H1 (cell line): ENCODE measurements at regions not wholly inside any gene's neighbourhood (a gene's known extent, or its start where the extent isn't known, plus 50 kb on each side); places are given as distances from the start of the nearest gene placed in this dataset.

Experiments used
- CTCF ChIA-PET: fragments of 300-600 bp; sonication (Branson Sonifier 250); formaldehyde crosslinking; loops from one replicate; lab custom pipeline; 2021; ENCODE audit not compliant: partially characterized antibody; lab: Charles Lee
- POLR2A ChIA-PET: fragments of 300-600 bp; sonication (Branson Sonifier 250); formaldehyde crosslinking; loops from one replicate; lab custom pipeline; 2021; ENCODE audit warnings: inconsistent platforms; ENCODE audit not compliant: partially characterized antibody; lab: Charles Lee
- DNase-seq, 2 experiments: peaks; one replicate each; pipeline versions ENCODE4 v3.0.0 to v3.0.0-alpha.2; 2010 to 2022; ENCODE audit warnings: low spot score in 2 of 2, low read depth in 1 of 2, mixed read lengths in 1 of 2
- FAIRE-seq: peaks from 2 replicates; lab custom pipeline; 2011; peaks lifted over from hg19 to GRCh38; lab: Jason Lieb, UNC
- H2AFZ ChIP-seq: 2 replicates; pipeline ENCODE4 v1.8.1; 2012; ENCODE audit warnings: low read length, inconsistent platforms
- H2AK5ac ChIP-seq: 2 replicates; pipeline ENCODE4 v1.6.1; 2013; ENCODE audit warnings: low read depth, low read length
- H2BK120ac ChIP-seq: replicated peaks from 2 replicates; pipeline ENCODE3; 2013; ENCODE audit warnings: low read depth, low read length, inconsistent platforms
- H2BK12ac ChIP-seq: 2 replicates; pipeline ENCODE4 v1.6.1; 2013; ENCODE audit warnings: low read depth, low read length
- H2BK15ac ChIP-seq: 2 replicates; pipeline ENCODE4 v1.6.1; 2013; ENCODE audit warnings: low read length
- H2BK20ac ChIP-seq: 2 replicates; pipeline ENCODE4 v1.6.1; 2013; ENCODE audit warnings: low read length
- H2BK5ac ChIP-seq: 2 replicates; pipeline ENCODE4 v1.6.1; 2013; ENCODE audit warnings: low read depth, low read length
- H3K14ac ChIP-seq: 2 replicates; pipeline ENCODE4 v1.6.1; 2013; ENCODE audit warnings: inconsistent platforms; ENCODE audit not compliant: insufficient read length
- H3K18ac ChIP-seq: 2 replicates; pipeline ENCODE4 v1.6.1; 2013; ENCODE audit warnings: low read length; ENCODE audit errors: extremely low read depth
- H3K23ac ChIP-seq: 2 replicates; pipeline ENCODE4 v1.6.1; 2013; ENCODE audit warnings: inconsistent platforms; ENCODE audit not compliant: insufficient read length
- H3K23me2 ChIP-seq: 2 replicates; pipeline ENCODE4 v1.6.1; 2013; ENCODE audit warnings: low read depth, low read length
- H3K27ac ChIP-seq: 2 replicates; pipeline ENCODE4 v1.6.1; 2011; ENCODE audit warnings: low read depth, low read length, inconsistent platforms
- H3K27me3 ChIP-seq, 4 experiments: replicated peaks in 1 of 4; 1 replicate in 1 of 4; 2 replicates in 3 of 4; pipeline versions ENCODE4 v1.6.1 to v1.8.1; 2011 to 2013; ENCODE audit warnings: low read length in 3 of 4, mild to moderate bottlenecking in 3 of 4, inconsistent platforms in 2 of 4, mixed read lengths in 2 of 4, moderate library complexity in 1 of 4; ENCODE audit not compliant: control insufficient read depth in 3 of 4, insufficient read depth in 3 of 4; ENCODE audit errors: extremely low read depth in 1 of 4
- H3K36me3 ChIP-seq, 4 experiments: 2 replicates each; pipeline versions ENCODE4 v1.6.1 to v1.8.1; 2011 to 2013; ENCODE audit warnings: mild to moderate bottlenecking in 4 of 4, low read length in 3 of 4, moderate library complexity in 2 of 4, control low read depth in 1 of 4, inconsistent platforms in 1 of 4; ENCODE audit not compliant: insufficient read depth in 4 of 4, control insufficient read depth in 2 of 4
- H3K4ac ChIP-seq: replicated peaks from 2 replicates; pipeline ENCODE3; 2013; ENCODE audit warnings: low read length, low read depth, mixed read lengths, inconsistent platforms; ENCODE audit not compliant: insufficient read length
- H3K4me1 ChIP-seq, 4 experiments: replicated peaks in 1 of 4; 1 replicate in 1 of 4; 2 replicates in 3 of 4; pipeline versions ENCODE4 v1.6.1 to v1.8.1; 2011 to 2013; ENCODE audit warnings: low read length in 3 of 4, inconsistent platforms in 2 of 4, mixed read lengths in 1 of 4; ENCODE audit not compliant: insufficient read depth in 4 of 4, control insufficient read depth in 3 of 4
- H3K4me2 ChIP-seq, 2 experiments: 2 replicates each; pipeline versions ENCODE4 v1.6.1 to v1.8.1; 2011 to 2013; ENCODE audit warnings: low read depth in 2 of 2, low read length in 2 of 2, control low read depth in 1 of 2, inconsistent platforms in 1 of 2, mild to moderate bottlenecking in 1 of 2; ENCODE audit not compliant: insufficient read depth in 1 of 2
- H3K4me3 ChIP-seq, 4 experiments: fragments of 200-600, 300-600 bp in 1 of 4; sonication (generic), shearing (Covaris generic), sonication (Bioruptor Twin) in 1 of 4; 2 replicates each; pipeline versions ENCODE4 v1.5.1 to v1.8.1; 2011 to 2016; ENCODE audit warnings: low read length in 4 of 4, low read depth in 3 of 4, control low read depth in 2 of 4, inconsistent platforms in 2 of 4, mild to moderate bottlenecking in 2 of 4, mixed read lengths in 1 of 4, moderate library complexity in 1 of 4; ENCODE audit not compliant: insufficient read depth in 2 of 4; ENCODE audit errors: extremely low read depth in 1 of 4
- H3K56ac ChIP-seq: replicated peaks from 2 replicates; pipeline ENCODE3; 2013; ENCODE audit warnings: low read depth, mild to moderate bottlenecking, mixed read lengths, low read length, inconsistent platforms; ENCODE audit not compliant: insufficient read length
- H3K79me1 ChIP-seq: 2 replicates; pipeline ENCODE4 v1.6.1; 2013; ENCODE audit warnings: low read depth, low read length, control low read depth
- H3K79me2 ChIP-seq, 2 experiments: 2 replicates each; pipeline versions ENCODE4 v1.6.1 to v1.8.1; 2012 to 2013; ENCODE audit warnings: low read length in 2 of 2, mild to moderate bottlenecking in 2 of 2, inconsistent platforms in 1 of 2; ENCODE audit not compliant: insufficient read depth in 2 of 2, control insufficient read depth in 1 of 2
- H3K9ac ChIP-seq, 4 experiments: replicated peaks in 1 of 4; 1 replicate in 1 of 4; 2 replicates in 3 of 4; pipeline versions ENCODE4 v1.6.1 to v1.8.1; 2011 to 2013; ENCODE audit warnings: low read depth in 3 of 4, low read length in 3 of 4, control low read depth in 2 of 4, mild to moderate bottlenecking in 2 of 4, moderate library complexity in 2 of 4, inconsistent platforms in 1 of 4; ENCODE audit errors: extremely low read depth in 1 of 4
- H3K9me3 ChIP-seq, 2 experiments: 2 replicates each; pipeline versions ENCODE4 v1.6.1 to v1.8.1; 2012 to 2013; ENCODE audit warnings: mild to moderate bottlenecking in 2 of 2, moderate library complexity in 2 of 2, control low read depth in 1 of 2, inconsistent platforms in 1 of 2, low read depth in 1 of 2, low read length in 1 of 2, mixed read lengths in 1 of 2; ENCODE audit not compliant: insufficient read depth in 2 of 2
- H4K20me1 ChIP-seq, 2 experiments: replicated peaks in 1 of 2; 2 replicates each; pipeline versions ENCODE3 to v1.8.1; 2011 to 2013; ENCODE audit warnings: inconsistent platforms in 2 of 2, low read length in 2 of 2, mild to moderate bottlenecking in 1 of 2; ENCODE audit not compliant: insufficient read depth in 2 of 2, control insufficient read depth in 1 of 2
- H4K5ac ChIP-seq: 2 replicates; pipeline ENCODE4 v1.6.1; 2013; ENCODE audit warnings: low read length, low read depth, mixed read lengths, inconsistent platforms; ENCODE audit not compliant: insufficient read length
- H4K8ac ChIP-seq: 2 replicates; pipeline ENCODE4 v1.8.0; 2013; ENCODE audit warnings: mild to moderate bottlenecking, moderate library complexity, low read length, inconsistent platforms; ENCODE audit not compliant: insufficient read depth; ENCODE audit errors: extremely low read depth
- H4K91ac ChIP-seq: replicated peaks from 2 replicates; pipeline ENCODE3; 2013; ENCODE audit warnings: low read length, mixed read lengths, inconsistent platforms; ENCODE audit not compliant: insufficient read length
- BRCA1 ChIP-seq: IDR thresholded peaks from 2 replicates; pipeline ENCODE4 v1.6.1; 2012; ENCODE audit warnings: low read depth, low read length, improper control_type of control experiment
- EP300 ChIP-seq, 2 experiments: IDR thresholded peaks; 1 replicate in 1 of 2; 2 replicates in 1 of 2; pipeline ENCODE4 v1.6.1; 2011 to 2012; ENCODE audit warnings: low read depth in 2 of 2, low read length in 2 of 2, mild to moderate bottlenecking in 2 of 2, borderline replicate concordance in 1 of 2, inconsistent platforms in 1 of 2, moderate library complexity in 1 of 2
- HDAC2 ChIP-seq, 2 experiments: fragments of 300-600 bp in 1 of 2; sonication (generic) in 1 of 2; IDR thresholded peaks; 2 replicates each; pipeline ENCODE4 v1.6.1; 2011 to 2012; ENCODE audit warnings: low read depth in 2 of 2, low read length in 2 of 2, mild to moderate bottlenecking in 2 of 2, moderate library complexity in 2 of 2, borderline replicate concordance in 1 of 2, inconsistent platforms in 1 of 2
- MAX ChIP-seq: IDR thresholded peaks from 2 replicates; pipeline ENCODE4 v1.6.1; 2012; ENCODE audit warnings: inconsistent platforms
- NRF1 ChIP-seq: IDR thresholded peaks from 2 replicates; pipeline ENCODE4 v1.6.1; 2011; ENCODE audit warnings: mild to moderate bottlenecking, low read depth, low read length, improper control_type of control experiment
- POU5F1 ChIP-seq: IDR thresholded peaks from 2 replicates; pipeline ENCODE4 v1.6.1; 2011; ENCODE audit warnings: low read depth, mild to moderate bottlenecking, low read length, moderate library complexity
- RFX5 ChIP-seq: IDR thresholded peaks from 2 replicates; pipeline ENCODE4 v1.6.1; 2011; ENCODE audit warnings: low read depth, low read length, improper control_type of control experiment, borderline replicate concordance
- RNF2 ChIP-seq: fragments of 200-900, 300-1000 bp; sonication (generic); IDR thresholded peaks from 2 replicates; pipeline ENCODE4 v1.7.1; 2016; ENCODE audit warnings: borderline replicate concordance, low read depth, mild to moderate bottlenecking, antibody characterized with exemption, low read length; ENCODE audit not compliant: poor library complexity, severe bottlenecking; ENCODE audit errors: missing control alignments
- SIN3A ChIP-seq, 2 experiments: IDR thresholded peaks in 1 of 2; conservative IDR thresholded peaks in 1 of 2; 2 replicates each; pipeline ENCODE4 v1.6.1; 2011 to 2012; ENCODE audit warnings: low read length in 2 of 2, improper control_type of control experiment in 1 of 2, low read depth in 1 of 2, mild to moderate bottlenecking in 1 of 2
- TAF7 ChIP-seq: optimal IDR thresholded peaks from 2 replicates; pipeline ENCODE3; 2011; ENCODE audit warnings: low read depth, mild to moderate bottlenecking, inconsistent platforms, low read length, moderate library complexity, borderline replicate concordance
- TBP ChIP-seq: IDR thresholded peaks from 2 replicates; pipeline ENCODE4 v1.6.1; 2011; ENCODE audit warnings: low read depth, low read length, improper control_type of control experiment
- TEAD4 ChIP-seq: IDR thresholded peaks from 2 replicates; pipeline ENCODE4 v1.6.1; 2012; ENCODE audit warnings: low read depth, low read length, inconsistent platforms, mixed read lengths
- WGBS, 2 experiments: shearing (Covaris generic) in 1 of 2; methylation state at CpG; one replicate each; pipeline versions ENCODE4 v1.1.6 to v1.1.7; 2013 to 2015; ENCODE audit warnings: low lambda C conversion rate in 2 of 2, mixed read lengths in 2 of 2, inconsistent platforms in 1 of 2, low coverage in 1 of 2, missing lambda C conversion rate in 1 of 2; ENCODE audit not compliant: insufficient replicate concordance in 2 of 2, insufficient coverage in 1 of 2, insufficient read length in 1 of 2; ENCODE audit errors: extremely low coverage in 1 of 2, missing lambda C conversion rate in 1 of 2; 5-methylcytosine and 5-hydroxymethylcytosine counted together

- WGBS, 2 experiments, result 81% methylated on average over 2 of the region's 2 CpGs; no CpG with 5 or more reads in 1 of the 2 experiments
- Histone ChIP-seq H2AK5ac (no peak overlapping the region), H3K4me3 (no peak overlapping the region), H3K27ac (no peak overlapping the region), H2BK120ac (no peak overlapping the region), H2BK20ac (no peak overlapping the region), H4K20me1 (no peaks in the 10 kb centered on the region), H3K4ac (no peak overlapping the region), H2BK5ac (no peak overlapping the region), H3K9me3 (peaks cover 0 to 2% of the 10 kb centered on the region in 2 experiments; a peak in 1 of 4 replicates), H3K14ac (no peak overlapping the region), H3K23me2 (no peaks in the 10 kb centered on the region), H2BK12ac (no peak overlapping the region), H3K4me1 (no peaks in the 10 kb centered on the region), H3K9ac (no peak overlapping the region), H4K8ac (no peak overlapping the region), H3K27me3 (no peaks in the 10 kb centered on the region), H3K4me2 (no peak overlapping the region), H3K23ac (no peak overlapping the region), H2AFZ (no peak overlapping the region), H4K5ac (no peak overlapping the region), H3K56ac (no peak overlapping the region), H3K36me3 (peaks cover 0 to 2% (median 0%) of the 10 kb centered on the region in 4 experiments; a peak in 1 of 8 replicates), H3K79me2 (no peaks in the 10 kb centered on the region), H2BK15ac (no peak overlapping the region), H3K79me1 (no peaks in the 10 kb centered on the region), H4K91ac (no peak overlapping the region), H3K18ac (no peak overlapping the region)
- CTCF ChIA-PET, result interaction anchor here (1.2 kb wide), 1 partner anchor 18 kb away, joined by 3 read pairs; no protein-coding TSS in a partner anchor
- POLR2A ChIA-PET, result no interaction called here
- FAIRE-seq (no peak), DNase-seq (no peak)
- no peak for TF ChIP-seq TBP
- no peak for TF ChIP-seq HDAC2 (IDR thresholded peaks at IDR 0.05; ENCODE audit: borderline replicate concordance in 1 of 2, low read depth in 2 of 2, low read length in 2 of 2)
- no peak for TF ChIP-seq NRF1
- TF ChIP-seq EP300 (IDR thresholded peaks at IDR 0.05; ENCODE audit: borderline replicate concordance in 1 of 2, low read depth in 2 of 2, low read length in 2 of 2), result no peak
- TF ChIP-seq SIN3A (conservative IDR thresholded peaks at IDR 0.05 in 1 of 2, IDR thresholded peaks at IDR 0.05 in 1 of 2; ENCODE audit: low read depth in 1 of 2, low read length in 2 of 2), result no peak
- no peak for TF ChIP-seq POU5F1
- TF ChIP-seq BRCA1, result no peak
- no peak for TF ChIP-seq MAX
- TF ChIP-seq RNF2, result no peak
- TF ChIP-seq TAF7, result no peak
- no peak for TF ChIP-seq TEAD4
- TF ChIP-seq RFX5, result no peak
Observed at GRCh38 chr7:50908628-50909290, 126.1 kb upstream of the GRB10 start.
